Left lung (tissue), 4 donors: ENCODE measurements at regions not wholly inside any gene's neighbourhood (a gene's known extent, or its start where the extent isn't known, plus 50 kb on each side); places are given as distances from the start of the nearest gene placed in this dataset.

Experiments
- ATAC-seq: fragments of 200-7000 bp; cut with Tn5 transposase; one replicate; pipeline ENCODE4 v1.9.1; 2020; ENCODE audit warnings: moderate library complexity
- DNase-seq, 4 donors: peaks; one replicate each; pipeline ENCODE4 v3.0.0-alpha.2; 2013 to 2020
- H3K27ac ChIP-seq, 2 donors: fragments of 200-600 bp; sonication (generic) in 1 of 2; one replicate each; pipeline versions ENCODE4 v1.5.0 to v1.8.0; 2020 to 2021
- H3K27me3 ChIP-seq, 2 donors: fragments of 200-600 bp; sonication (generic) in 1 of 2; one replicate each; pipeline versions ENCODE4 v1.5.0 to v1.8.0; 2020 to 2021
- H3K36me3 ChIP-seq, 2 donors: fragments of 200-600 bp; sonication (generic) in 1 of 2; one replicate each; pipeline versions ENCODE4 v1.5.0 to v1.8.0; 2020 to 2021
- H3K4me1 ChIP-seq, 2 donors: fragments of 200-600 bp; one replicate each; pipeline ENCODE4 v1.8.0; 2021
- H3K4me3 ChIP-seq, 2 donors: fragments of 200-600 bp; sonication (generic) in 1 of 2; one replicate each; pipeline versions ENCODE4 v1.5.0 to v1.8.0; 2020 to 2021; ENCODE audit warnings: mild to moderate bottlenecking in 1 of 2
- H3K9me3 ChIP-seq, 2 donors: fragments of 200-600 bp; sonication (generic) in 1 of 2; one replicate each; pipeline versions ENCODE4 v1.5.0 to v1.8.0; 2020 to 2021
- CTCF ChIP-seq, 2 donors: fragments of 200-600 bp; sonication (generic) in 1 of 2; IDR thresholded peaks; one replicate each; pipeline versions ENCODE4 v1.5.0 to v1.8.0; 2021; ENCODE audit warnings: antibody characterized with exemption in 2 of 2
- intact Hi-C, 2 donors: fragments of 100-400 bp; cut with DNase I; formaldehyde crosslinking; loops; one replicate each; pipeline versions ENCODE4 v1.11.2 to v1.14.2; 2022
- donor health status: DM: no; HTN: yes; CAD: no.
- donor health status: DM: no; HTN: no; CAD: no.

GRCh38 chr2:6445156-6445555 lies 420.6 kb downstream of the CMPK2 start:
- no peaks in the 10 kb centered on the region for H3K4me1 ChIP-seq
- DNase-seq (no peak), ATAC-seq (no peak)
- no peak for TF ChIP-seq CTCF (IDR thresholded peaks at IDR 0.05)
- H3K4me3 ChIP-seq, result no peak overlapping the region
- H3K27me3 ChIP-seq, result no peaks in the 10 kb centered on the region
- intact Hi-C loops, result no loop called here
- H3K27ac ChIP-seq, result no peak overlapping the region
- no peaks in the 10 kb centered on the region for H3K9me3 ChIP-seq
- no peaks in the 10 kb centered on the region for H3K36me3 ChIP-seq

GRCh38 chr2:6446938-6447608 lies 418.6 kb downstream of the CMPK2 start:
- no peak for DNase-seq
- H3K27me3 ChIP-seq, result no peaks in the 10 kb centered on the region
- no peak overlapping the region for H3K4me3 ChIP-seq
- no peaks in the 10 kb centered on the region for H3K9me3 ChIP-seq
- ATAC-seq, result no peak
- no peaks in the 10 kb centered on the region for H3K36me3 ChIP-seq
- no peaks in the 10 kb centered on the region for H3K4me1 ChIP-seq
- TF ChIP-seq CTCF (IDR thresholded peaks at IDR 0.05), result no peak
- no peak overlapping the region for H3K27ac ChIP-seq
- intact Hi-C loops, result no loop called here

GRCh38 chr2:6448893-6449292 lies 416.8 kb downstream of the CMPK2 start:
- no peak for TF ChIP-seq CTCF (IDR thresholded peaks at IDR 0.05)
- Histone ChIP-seq H3K27ac (no peak overlapping the region), H3K9me3 (peaks cover 0 to 3% of the 10 kb centered on the region in 2 donors), H3K4me3 (no peak overlapping the region), H3K36me3 (no peaks in the 10 kb centered on the region), H3K27me3 (no peaks in the 10 kb centered on the region), H3K4me1 (no peaks in the 10 kb centered on the region)
- DNase-seq, result no peak
- intact Hi-C loops, result no loop called here
- no peak for ATAC-seq

- DNase-seq (no peak), ATAC-seq (no peak)
- Histone ChIP-seq H3K4me1 (no peaks in the 10 kb centered on the region), H3K27me3 (no peaks in the 10 kb centered on the region), H3K27ac (no peak overlapping the region), H3K9me3 (peaks cover 0 to 4% of the 10 kb centered on the region in 2 donors), H3K4me3 (no peak overlapping the region), H3K36me3 (no peaks in the 10 kb centered on the region)
- intact Hi-C loops, result no loop called here
- no peak for TF ChIP-seq CTCF (IDR thresholded peaks at IDR 0.05)
These were observed 416.4 kb downstream of the CMPK2 start for GRCh38 chr2:6449343-6449742.

GRCh38 chr2:6452702-6453481 lies 412.8 kb downstream of the CMPK2 start:
- Histone ChIP-seq H3K9me3 (peaks cover 0 to 24% of the 10 kb centered on the region in 2 donors), H3K27me3 (no peaks in the 10 kb centered on the region), H3K4me3 (no peak overlapping the region), H3K36me3 (no peaks in the 10 kb centered on the region), H3K4me1 (no peaks in the 10 kb centered on the region), H3K27ac (no peak overlapping the region)
- intact Hi-C loops, result no loop called here
- no peak for TF ChIP-seq CTCF (IDR thresholded peaks at IDR 0.05)
- DNase-seq, result no peak
- no peak for ATAC-seq
